ENCODE measurements at regions not wholly inside any gene's neighbourhood (a gene's known extent, or its start where the extent isn't known, plus 50 kb on each side); places are given as distances from the start of the nearest gene placed in this dataset.

GRCh38 chr6:170178561-170179477 is 112.1 kb downstream of the DLL1 start:
- DNase-seq (ENCODE audit: low read depth): peak; percentile 9

DNA sequence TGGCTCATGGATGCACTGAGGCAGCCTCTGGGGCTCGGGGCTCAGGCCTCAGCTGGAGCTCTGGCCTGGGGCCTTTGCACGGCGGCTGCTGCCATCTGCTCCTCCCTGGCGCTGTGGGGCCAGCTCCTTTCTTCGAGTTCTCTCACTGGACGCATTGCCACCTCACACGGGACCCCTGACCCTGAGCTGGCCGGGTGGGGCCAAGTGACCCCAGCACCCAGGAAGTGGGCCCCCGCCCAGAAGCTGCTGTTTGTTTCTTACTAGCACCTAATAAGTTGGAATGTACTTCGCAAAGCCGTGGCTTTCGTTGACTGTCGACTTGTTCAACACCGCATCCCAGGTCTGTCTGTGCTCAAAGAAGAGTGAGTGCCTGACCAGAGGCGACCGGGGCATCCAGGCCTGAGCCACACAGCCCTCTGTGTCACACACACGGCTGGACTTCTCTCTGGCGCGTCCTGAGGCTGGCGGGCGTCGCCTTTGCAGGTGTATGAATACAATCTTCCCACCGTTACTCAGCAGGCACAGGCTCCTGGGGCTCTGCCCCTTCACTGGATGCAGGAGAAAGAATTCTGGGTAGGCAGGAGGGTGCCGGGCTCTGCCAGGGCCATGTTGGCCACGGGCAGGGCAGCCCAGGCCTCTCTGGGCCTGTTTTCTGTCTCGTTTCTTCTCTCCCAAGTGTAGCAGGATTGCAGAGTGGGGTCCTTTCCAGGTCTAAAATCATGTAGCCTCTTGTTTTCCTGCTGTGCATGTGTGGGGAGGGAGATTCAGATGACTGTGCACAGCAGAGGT is 112.9 kb downstream of the DLL1 start:
- no peak for DNase-seq (ENCODE audit: low read depth)

- DNase-seq (ENCODE audit: low read depth): no peak
Measured at GRCh38 chr6:170176898-170177771, 113.7 kb downstream of the DLL1 start.

GRCh38 chr6:170176136-170176897 is 114.6 kb downstream of the DLL1 start:
- no peak for DNase-seq (ENCODE audit: low read depth)

GRCh38 chr6:170175644-170176135 is 115.2 kb downstream of the DLL1 start:
- no peak for DNase-seq (ENCODE audit: low read depth)

DNA sequence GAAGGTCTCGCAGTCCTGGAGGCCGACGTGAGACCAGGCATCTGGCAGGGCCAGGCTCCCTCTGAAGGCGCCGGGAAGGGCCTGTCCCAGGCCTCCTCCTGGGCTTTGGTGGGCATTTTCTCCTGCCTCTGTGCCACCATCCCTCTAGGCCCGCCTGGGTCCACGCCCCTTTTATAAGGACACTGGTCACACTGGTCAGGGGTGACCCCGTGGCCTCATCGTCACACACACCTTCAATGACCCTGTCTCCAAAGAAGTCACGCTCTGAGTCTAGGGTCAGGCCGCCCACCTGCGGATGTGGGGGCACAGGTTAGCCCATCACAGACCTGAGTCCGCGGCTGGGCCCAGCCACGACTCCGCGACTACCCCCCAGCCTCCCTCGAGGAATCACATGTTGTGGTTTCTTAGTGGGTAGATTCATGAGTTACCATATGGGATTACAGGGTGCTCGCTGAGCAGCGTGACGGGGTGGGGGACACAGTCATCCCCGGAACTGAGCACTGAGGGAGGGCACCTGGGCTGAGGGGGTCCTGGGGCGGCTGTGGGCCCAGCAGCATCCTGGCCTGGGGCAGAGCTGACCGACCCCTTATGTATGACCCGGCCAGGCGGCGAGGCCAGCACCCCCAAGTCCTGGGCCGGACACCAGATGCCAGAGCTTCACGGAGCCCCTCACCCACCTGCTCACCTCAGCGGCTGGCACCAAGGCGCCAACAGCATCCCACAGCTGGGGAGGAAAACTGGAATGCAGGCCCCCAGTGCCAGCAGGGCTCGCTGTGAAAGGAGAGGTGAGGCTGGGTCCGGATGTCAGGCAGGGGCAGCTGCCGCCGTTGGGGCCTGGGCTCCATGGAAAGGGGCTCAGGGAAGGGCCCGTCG is 115.9 kb downstream of the DLL1 start:
- no peak for DNase-seq (ENCODE audit: low read depth)

- DNase-seq (ENCODE audit: low read depth): no peak
Measured at GRCh38 chr6:170174124-170174770, 116.6 kb downstream of the DLL1 start.

DNA sequence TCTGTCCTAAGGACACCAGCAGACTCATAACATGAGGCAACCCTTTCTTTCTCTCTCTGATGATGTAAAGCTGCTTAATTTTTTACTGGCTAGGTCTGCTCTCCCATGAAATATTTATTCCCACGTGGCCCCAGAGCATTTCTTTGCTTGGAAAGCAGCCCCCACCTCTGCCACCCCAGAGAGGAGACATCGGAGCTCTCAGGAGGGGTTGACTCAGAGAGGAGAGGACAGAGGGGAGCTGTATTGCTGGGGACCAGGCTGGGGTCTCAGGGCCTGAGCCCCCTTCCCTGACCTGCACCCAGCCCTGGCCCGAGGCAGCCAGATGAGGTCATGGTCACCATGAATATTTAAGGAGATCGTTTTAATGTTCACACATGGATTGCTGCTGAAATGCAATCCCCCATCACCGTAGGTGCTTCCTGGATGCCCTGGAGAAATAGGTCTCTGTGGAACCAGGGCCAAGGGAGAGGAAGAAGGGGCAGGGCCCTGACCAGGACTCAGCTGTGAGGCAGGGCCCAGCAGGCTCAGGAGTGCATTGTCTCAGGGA is 117.5 kb downstream of the DLL1 start:
- no peak for DNase-seq (ENCODE audit: low read depth)

GRCh38 chr6:170172825-170173256 is 118.0 kb downstream of the DLL1 start:
- no peak for DNase-seq (ENCODE audit: low read depth)

DNA sequence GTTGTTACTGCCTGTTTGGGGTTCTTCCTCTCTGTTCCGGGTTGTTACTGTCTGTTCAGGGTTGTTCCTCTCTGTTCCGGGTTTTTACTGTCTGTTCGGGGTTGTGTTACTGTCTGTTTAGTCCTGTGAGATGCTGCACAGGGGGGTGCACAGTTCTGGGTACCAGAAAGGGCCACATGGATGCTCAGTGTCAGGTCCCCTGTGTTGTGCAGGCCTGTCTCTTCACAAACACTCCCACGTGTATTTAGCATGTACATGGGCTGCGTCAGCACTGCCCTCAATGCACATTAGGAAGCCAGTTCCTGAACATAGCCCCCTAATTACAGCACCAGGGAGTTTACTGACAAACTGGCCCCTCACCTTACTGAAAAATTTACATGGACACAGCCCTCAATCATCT is 118.5 kb downstream of the DLL1 start:
- no peak for DNase-seq (ENCODE audit: low read depth)

- DNase-seq (ENCODE audit: low read depth): no peak
Measured at GRCh38 chr6:170167657-170168159, 123.2 kb downstream of the DLL1 start.

DNA sequence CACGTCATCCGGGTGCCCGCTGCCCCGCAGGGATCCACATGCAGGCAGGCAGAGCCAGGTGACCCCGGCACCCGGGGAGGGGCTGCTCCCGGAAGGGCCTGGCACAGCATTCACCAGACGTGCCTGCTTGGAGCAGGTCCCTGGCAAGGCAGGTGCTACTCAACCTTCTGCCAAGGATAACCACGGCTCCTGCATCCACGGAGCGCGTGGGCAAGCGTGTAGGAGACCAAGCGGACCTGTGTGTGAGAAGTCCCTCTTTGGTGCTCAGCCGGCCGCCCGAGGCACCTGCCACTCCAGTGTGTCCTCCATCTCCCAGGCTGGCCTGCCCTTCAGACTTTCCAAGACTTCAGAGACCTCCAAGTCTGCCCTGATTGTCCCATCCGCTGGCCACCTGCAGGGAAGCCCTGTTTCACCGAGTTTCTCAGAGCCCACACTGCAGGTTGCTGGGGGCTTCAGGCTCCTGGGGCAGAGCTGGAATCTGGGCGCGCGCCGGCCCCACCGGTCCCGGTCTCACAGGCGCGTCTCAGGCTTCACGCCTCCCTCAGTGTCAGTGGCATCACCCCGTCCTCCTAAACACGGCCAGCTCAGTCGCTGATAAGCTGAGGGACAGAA is 124.3 kb downstream of the DLL1 start:
- no peak for DNase-seq (ENCODE audit: low read depth)

GRCh38 chr6:170165471-170166117 is 125.3 kb downstream of the DLL1 start:
- DNase-seq (ENCODE audit: low read depth): no peak

- no peak for DNase-seq (ENCODE audit: low read depth)
Measured at GRCh38 chr6:170165085-170165470, 125.8 kb downstream of the DLL1 start.

- DNase-seq (ENCODE audit: low read depth): no peak
Measured at GRCh38 chr6:170164271-170164900, 126.5 kb downstream of the DLL1 start.

DNA sequence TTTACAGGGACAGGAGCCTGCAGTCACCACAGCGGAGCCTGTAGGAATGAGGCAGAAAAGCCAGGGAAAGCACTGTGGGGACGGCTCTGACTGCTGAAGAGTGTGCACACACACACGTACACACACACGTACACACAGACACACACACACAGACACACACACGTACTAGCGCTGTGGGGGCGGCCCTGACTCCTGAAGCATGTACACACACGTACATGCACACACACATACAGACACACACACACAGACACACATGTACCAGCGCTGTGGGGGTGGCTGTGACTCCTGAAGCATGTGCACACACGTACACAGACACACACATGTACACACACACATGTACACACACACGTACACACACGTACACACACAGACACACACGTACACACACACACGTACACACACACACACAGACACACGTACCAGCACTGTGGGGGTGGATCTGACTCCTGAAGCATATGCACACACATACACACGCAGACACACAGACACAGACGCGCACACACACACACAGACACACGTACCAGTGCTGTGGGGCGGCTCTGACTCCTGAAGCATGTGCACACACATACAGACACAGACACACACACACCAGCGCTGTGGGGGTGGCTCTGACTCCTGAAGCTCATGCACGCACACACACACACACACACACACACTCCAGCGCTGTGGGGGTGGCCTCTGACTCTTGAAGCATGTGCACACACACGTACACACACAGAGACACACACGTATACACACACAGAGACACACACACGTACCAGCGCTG is 127.3 kb downstream of the DLL1 start:
- no peak for DNase-seq (ENCODE audit: low read depth)

All from renal cortical epithelial cell (primary cell).